Testis (tissue), 2 donors: ENCODE measurements at regions not wholly inside any gene's neighbourhood (a gene's known extent, or its start where the extent isn't known, plus 50 kb on each side); places are given as distances from the start of the nearest gene placed in this dataset.

Source experiments
- POLR2A ChIP-seq: fragments of 450-650 bp; IDR thresholded peaks from one replicate; pipeline ENCODE4 v1.6.1; 2017; ENCODE audit warnings: antibody characterized with exemption, mild to moderate bottlenecking, moderate library complexity
- TF ChIP-seq, protein P1 (sequence below), 3 experiments: fragments of 450-650 bp in 2 of 3; fragments of 200-600 bp in 1 of 3; sonication (generic) in 1 of 3; IDR thresholded peaks; one replicate each; pipeline ENCODE4 v1.5.1; 2016 to 2019; ENCODE audit warnings: antibody characterized with exemption in 3 of 3, mild to moderate bottlenecking in 2 of 3, moderate library complexity in 1 of 3

DNA sequence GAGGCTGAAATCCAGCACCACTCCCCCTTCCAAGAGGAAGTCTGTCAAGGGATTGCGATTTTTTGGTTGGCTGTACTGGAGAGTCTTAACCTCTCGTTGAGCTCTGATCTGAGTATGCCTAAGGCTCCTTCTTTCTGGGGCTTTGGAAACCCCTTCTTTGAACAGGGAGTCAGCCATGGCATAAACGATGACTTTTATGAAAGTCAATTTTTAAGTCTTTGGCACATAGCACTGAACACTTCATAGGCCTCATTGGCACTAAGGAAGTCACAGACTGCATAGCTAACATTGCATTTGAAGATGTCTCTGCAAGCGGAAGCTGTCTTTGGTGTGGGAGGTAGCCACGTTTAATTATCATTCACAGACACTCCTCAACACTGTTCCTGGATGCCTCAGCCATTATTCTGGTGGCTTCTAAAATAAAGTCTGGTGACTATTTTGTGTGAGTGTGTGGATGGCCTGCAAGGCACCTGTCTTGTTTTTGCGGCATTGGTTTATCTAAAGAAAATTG lies 148.2 kb upstream of the NCK2 start:
- TF ChIP-seq, protein P1, sequence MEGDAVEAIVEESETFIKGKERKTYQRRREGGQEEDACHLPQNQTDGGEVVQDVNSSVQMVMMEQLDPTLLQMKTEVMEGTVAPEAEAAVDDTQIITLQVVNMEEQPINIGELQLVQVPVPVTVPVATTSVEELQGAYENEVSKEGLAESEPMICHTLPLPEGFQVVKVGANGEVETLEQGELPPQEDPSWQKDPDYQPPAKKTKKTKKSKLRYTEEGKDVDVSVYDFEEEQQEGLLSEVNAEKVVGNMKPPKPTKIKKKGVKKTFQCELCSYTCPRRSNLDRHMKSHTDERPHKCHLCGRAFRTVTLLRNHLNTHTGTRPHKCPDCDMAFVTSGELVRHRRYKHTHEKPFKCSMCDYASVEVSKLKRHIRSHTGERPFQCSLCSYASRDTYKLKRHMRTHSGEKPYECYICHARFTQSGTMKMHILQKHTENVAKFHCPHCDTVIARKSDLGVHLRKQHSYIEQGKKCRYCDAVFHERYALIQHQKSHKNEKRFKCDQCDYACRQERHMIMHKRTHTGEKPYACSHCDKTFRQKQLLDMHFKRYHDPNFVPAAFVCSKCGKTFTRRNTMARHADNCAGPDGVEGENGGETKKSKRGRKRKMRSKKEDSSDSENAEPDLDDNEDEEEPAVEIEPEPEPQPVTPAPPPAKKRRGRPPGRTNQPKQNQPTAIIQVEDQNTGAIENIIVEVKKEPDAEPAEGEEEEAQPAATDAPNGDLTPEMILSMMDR (IDR thresholded peaks at IDR 0.05) = no peak
- no peak for TF ChIP-seq POLR2A
